Erythroblast (primary cell): ENCODE measurements at regions not wholly inside any gene's neighbourhood (a gene's known extent, or its start where the extent isn't known, plus 50 kb on each side); places are given as distances from the start of the nearest gene placed in this dataset.

Experiments used
- GATA1 ChIP-seq: IDR thresholded peaks from 2 replicates; pipeline ENCODE4 v1.6.1; 2011; ENCODE audit warnings: low read depth, mild to moderate bottlenecking, control low read depth, low read length, moderate library complexity
- POLR2A ChIP-seq: IDR thresholded peaks from 2 replicates; pipeline ENCODE4 v1.6.1; 2011; ENCODE audit warnings: mild to moderate bottlenecking, low read length

GRCh38 chr2:125797192-125797591 lies 858.8 kb upstream of the GYPC start:
- TF ChIP-seq POLR2A: no peak
- no peak for TF ChIP-seq GATA1
